ENCODE measurements at regions not wholly inside any gene's neighbourhood (a gene's known extent, or its start where the extent isn't known, plus 50 kb on each side); places are given as distances from the start of the nearest gene placed in this dataset.

DNA sequence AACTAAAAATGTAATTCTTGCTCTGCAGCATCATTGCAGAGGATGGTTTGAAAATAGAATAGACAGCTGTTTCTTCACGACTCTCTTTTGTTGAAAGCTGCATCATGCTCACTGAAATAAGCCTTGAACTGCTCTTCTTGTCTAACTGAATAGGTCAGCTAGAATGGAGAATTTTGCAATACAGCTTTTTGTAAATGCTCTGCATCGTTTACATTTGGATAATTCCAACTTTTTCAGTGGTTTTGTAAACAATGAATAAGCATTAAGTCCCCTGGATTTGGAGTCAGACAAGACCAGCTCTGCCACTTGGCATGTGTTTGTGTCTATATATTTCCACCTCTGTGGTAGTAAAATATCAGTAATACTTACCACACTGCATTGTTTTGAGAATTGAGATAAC is 95.2 kb downstream of the PLSCR2 start:
- ChIA-PET POLR2A (ENCODE audit: unreplicated experiment) (no interaction called here), CTCF (no interaction called here)
- Histone ChIP-seq H3K4me2 (no peak overlapping the region), H3F3A (ENCODE audit: insufficient read depth, low read depth) (no peaks in the 10 kb centered on the region), H3K4me1 (replicated peaks; ENCODE audit: insufficient read depth) (no peaks in the 10 kb centered on the region), H3K9me3 (ENCODE audit: insufficient read depth, low read depth) (no peaks in the 10 kb centered on the region), H3K36me3 (ENCODE audit: low read depth) (no peaks in the 10 kb centered on the region), H3K27ac (no peak overlapping the region), H4K20me1 (ENCODE audit: insufficient read depth) (no peaks in the 10 kb centered on the region), H3K27me3 (ENCODE audit: insufficient read depth, low read depth) (no peaks in the 10 kb centered on the region), H2AFZ (no peak overlapping the region), H3K79me2 (ENCODE audit: low read depth) (no peaks in the 10 kb centered on the region), H3K9me2 (ENCODE audit: insufficient read depth) (no peaks in the 10 kb centered on the region), H3K4me3 (no peak overlapping the region)
- TF ChIP-seq EZH2 (IDR thresholded peaks at IDR 0.05; ENCODE audit: low read depth) = no peak
- TF ChIP-seq, protein P1, sequence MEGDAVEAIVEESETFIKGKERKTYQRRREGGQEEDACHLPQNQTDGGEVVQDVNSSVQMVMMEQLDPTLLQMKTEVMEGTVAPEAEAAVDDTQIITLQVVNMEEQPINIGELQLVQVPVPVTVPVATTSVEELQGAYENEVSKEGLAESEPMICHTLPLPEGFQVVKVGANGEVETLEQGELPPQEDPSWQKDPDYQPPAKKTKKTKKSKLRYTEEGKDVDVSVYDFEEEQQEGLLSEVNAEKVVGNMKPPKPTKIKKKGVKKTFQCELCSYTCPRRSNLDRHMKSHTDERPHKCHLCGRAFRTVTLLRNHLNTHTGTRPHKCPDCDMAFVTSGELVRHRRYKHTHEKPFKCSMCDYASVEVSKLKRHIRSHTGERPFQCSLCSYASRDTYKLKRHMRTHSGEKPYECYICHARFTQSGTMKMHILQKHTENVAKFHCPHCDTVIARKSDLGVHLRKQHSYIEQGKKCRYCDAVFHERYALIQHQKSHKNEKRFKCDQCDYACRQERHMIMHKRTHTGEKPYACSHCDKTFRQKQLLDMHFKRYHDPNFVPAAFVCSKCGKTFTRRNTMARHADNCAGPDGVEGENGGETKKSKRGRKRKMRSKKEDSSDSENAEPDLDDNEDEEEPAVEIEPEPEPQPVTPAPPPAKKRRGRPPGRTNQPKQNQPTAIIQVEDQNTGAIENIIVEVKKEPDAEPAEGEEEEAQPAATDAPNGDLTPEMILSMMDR (conservative IDR thresholded peaks at IDR 0.05) = no peak
- no TSS peak for BruUV-seq (replicated peaks)
- intact Hi-C loops (cut with micrococcal nuclease; ENCODE audit: unreplicated experiment) = no loop called here
- DNase-seq = no peak

DNA sequence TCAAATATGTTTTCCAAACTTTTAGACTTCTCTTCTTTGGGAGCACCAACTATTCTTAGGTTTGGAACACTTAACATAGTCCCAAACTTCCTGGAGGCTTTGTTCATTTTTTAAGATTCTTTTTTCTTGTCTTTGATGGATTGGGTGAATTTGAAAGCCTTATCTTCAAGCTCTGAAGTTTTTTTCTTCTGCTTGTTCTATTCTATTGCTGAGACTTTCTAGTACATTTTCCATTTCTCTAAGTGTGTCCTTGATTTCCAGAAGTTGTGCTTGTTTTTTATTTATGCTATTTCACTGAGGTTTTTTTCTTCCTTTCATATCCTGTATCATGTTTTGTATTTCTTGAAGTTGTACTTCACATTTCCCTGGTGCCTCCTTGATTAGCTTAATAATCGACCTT is 97.5 kb downstream of the PLSCR2 start:
- no TSS peak for BruUV-seq (replicated peaks)
- Histone ChIP-seq H3F3A (ENCODE audit: insufficient read depth, low read depth) (no peaks in the 10 kb centered on the region), H3K4me3 (no peak overlapping the region), H3K36me3 (ENCODE audit: low read depth) (no peaks in the 10 kb centered on the region), H2AFZ (no peak overlapping the region), H3K79me2 (ENCODE audit: low read depth) (no peaks in the 10 kb centered on the region), H3K4me1 (replicated peaks; ENCODE audit: insufficient read depth) (no peaks in the 10 kb centered on the region), H4K20me1 (ENCODE audit: insufficient read depth) (no peaks in the 10 kb centered on the region), H3K9me3 (ENCODE audit: insufficient read depth, low read depth) (no peaks in the 10 kb centered on the region), H3K27me3 (ENCODE audit: insufficient read depth, low read depth) (no peaks in the 10 kb centered on the region), H3K27ac (no peak overlapping the region), H3K4me2 (no peak overlapping the region), H3K9me2 (ENCODE audit: insufficient read depth) (no peaks in the 10 kb centered on the region)
- CTCF ChIA-PET = no interaction called here
- intact Hi-C loops (cut with micrococcal nuclease; ENCODE audit: unreplicated experiment) = no loop called here
- no peak for TF ChIP-seq EZH2 (IDR thresholded peaks at IDR 0.05; ENCODE audit: low read depth)
- TF ChIP-seq, protein P1 (conservative IDR thresholded peaks at IDR 0.05) = no peak
- no peak for DNase-seq
- POLR2A ChIA-PET (ENCODE audit: unreplicated experiment) = no interaction called here

DNA sequence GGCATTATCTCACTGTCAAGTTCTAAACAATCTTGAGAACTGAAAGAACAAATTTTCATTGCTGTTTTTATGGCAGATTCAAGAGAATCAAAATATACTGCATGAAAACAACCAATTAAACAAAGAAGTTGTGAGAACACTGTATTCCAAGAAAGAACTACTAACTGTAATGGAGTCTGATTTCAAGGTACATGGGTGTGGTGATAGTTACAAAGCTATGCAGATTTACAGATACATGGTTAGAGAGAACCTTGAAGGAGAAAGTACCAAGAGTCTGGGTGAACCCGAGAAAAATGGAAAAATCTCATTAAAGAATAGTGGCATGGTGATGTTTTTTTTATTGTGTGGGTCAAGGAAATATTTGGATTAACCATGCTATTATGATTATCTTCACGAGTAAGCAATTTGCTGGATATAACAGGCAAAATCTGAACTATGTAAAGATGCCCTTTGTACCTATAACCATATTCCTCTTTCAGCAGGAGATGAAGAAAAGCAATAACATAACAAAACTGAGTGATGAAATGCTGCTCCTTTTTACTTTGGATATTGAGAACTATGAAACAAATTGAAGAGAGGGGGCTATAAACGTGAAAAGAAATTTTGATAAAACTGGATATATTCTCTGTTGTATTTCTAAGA is 100.4 kb downstream of the PLSCR2 start:
- Histone ChIP-seq H3K79me2 (ENCODE audit: low read depth) (no peaks in the 10 kb centered on the region), H3K4me1 (replicated peaks; ENCODE audit: insufficient read depth) (no peaks in the 10 kb centered on the region), H3K27ac (no peak overlapping the region), H2AFZ (no peak overlapping the region), H3K36me3 (ENCODE audit: low read depth) (no peaks in the 10 kb centered on the region), H3K4me3 (no peak overlapping the region), H3K9me2 (ENCODE audit: insufficient read depth) (no peaks in the 10 kb centered on the region), H3K9me3 (ENCODE audit: insufficient read depth, low read depth) (no peaks in the 10 kb centered on the region), H4K20me1 (ENCODE audit: insufficient read depth) (no peaks in the 10 kb centered on the region), H3K27me3 (ENCODE audit: insufficient read depth, low read depth) (no peaks in the 10 kb centered on the region), H3F3A (ENCODE audit: insufficient read depth, low read depth) (no peaks in the 10 kb centered on the region), H3K4me2 (no peak overlapping the region)
- POLR2A ChIA-PET (ENCODE audit: unreplicated experiment) = no interaction called here
- no TSS peak for BruUV-seq (replicated peaks)
- no peak for TF ChIP-seq EZH2 (IDR thresholded peaks at IDR 0.05; ENCODE audit: low read depth)
- TF ChIP-seq, protein P1 (conservative IDR thresholded peaks at IDR 0.05) = no peak
- no peak for DNase-seq
- CTCF ChIA-PET = no interaction called here
- intact Hi-C loops (cut with micrococcal nuclease; ENCODE audit: unreplicated experiment) = no loop called here

All from PC-9 (cell line).